ENCODE measurements at regions not wholly inside any gene's neighbourhood (a gene's known extent, or its start where the extent isn't known, plus 50 kb on each side); places are given as distances from the start of the nearest gene placed in this dataset.

DNA sequence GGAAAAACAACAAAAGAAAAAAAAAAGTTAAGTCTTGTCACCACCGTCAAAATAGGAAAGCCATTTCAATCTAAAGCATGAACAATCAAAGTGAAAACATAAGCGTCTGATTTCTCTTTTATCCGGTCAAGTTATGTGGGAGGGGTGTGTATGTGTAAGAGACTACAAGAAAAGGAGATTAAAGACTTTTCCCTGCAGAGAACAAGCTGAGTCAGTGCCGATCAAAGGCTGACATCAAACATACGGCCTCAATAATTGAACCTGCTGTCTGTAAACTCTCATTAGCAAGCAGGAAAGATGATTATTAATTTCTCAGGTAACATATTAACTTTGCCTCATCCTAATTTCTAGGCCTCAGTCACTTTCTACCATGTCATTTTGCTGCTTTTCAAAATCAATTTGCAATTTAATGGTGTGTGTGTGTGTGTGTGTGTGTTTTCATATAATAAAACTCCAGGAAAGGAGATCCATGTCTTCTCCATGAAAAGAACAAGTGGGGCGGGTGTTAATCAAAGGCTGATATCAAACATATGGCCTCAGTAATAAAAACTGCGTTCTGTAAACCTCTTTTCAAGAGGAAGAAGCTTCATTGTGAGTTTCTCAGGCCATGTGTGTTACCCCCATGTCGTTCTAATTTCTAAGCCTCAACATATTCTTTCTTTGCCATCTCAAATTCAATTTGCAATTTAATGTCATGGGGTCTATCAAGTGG lies 649.1 kb upstream of the SORCS1 start:
- Histone ChIP-seq H3K27me3 (ENCODE audit: insufficient read depth, low read length) (no peaks in the 10 kb centered on the region), H2AK5ac (ENCODE audit: insufficient read length, low read length) (no peak overlapping the region), H3K79me2 (ENCODE audit: insufficient read depth, low read length) (no peaks in the 10 kb centered on the region), H3K18ac (ENCODE audit: insufficient read length, low read depth, low read length) (no peak overlapping the region), H3K56ac (ENCODE audit: insufficient read length, low read depth, low read length) (no peak overlapping the region), H3K4me1 (ENCODE audit: insufficient read depth, low read length) (no peaks in the 10 kb centered on the region), H3K27ac (ENCODE audit: insufficient read length, low read depth, low read length) (no peak overlapping the region), H3T11ph (ENCODE audit: low read length) (no peak overlapping the region), H2BK120ac (ENCODE audit: low read depth, low read length, poor library complexity, severe bottlenecking) (no peak overlapping the region), H2BK20ac (ENCODE audit: low read depth, low read length, poor library complexity, severe bottlenecking) (no peak overlapping the region), H3K9ac (ENCODE audit: extremely low read depth, insufficient read length, low read length) (no peak overlapping the region), H2AFZ (ENCODE audit: low read length) (no peak overlapping the region), H3K14ac (ENCODE audit: insufficient read depth, low read length) (no peak overlapping the region), H2BK15ac (ENCODE audit: low read depth, low read length) (no peak overlapping the region), H3K79me1 (ENCODE audit: insufficient read depth, low read depth, low read length, poor library complexity, severe bottlenecking) (no peaks in the 10 kb centered on the region), H3K4me2 (ENCODE audit: insufficient read depth, insufficient read length, low read length) (no peak overlapping the region), H4K8ac (replicated peaks; ENCODE audit: insufficient read length, low read depth, low read length) (no peak overlapping the region), H2BK5ac (ENCODE audit: insufficient read length, low read length) (no peak overlapping the region), H3K23ac (ENCODE audit: insufficient read length, low read depth, low read length) (no peak overlapping the region), H3K9me3 (ENCODE audit: control insufficient read depth, low read depth, low read length) (no peaks in the 10 kb centered on the region), H2BK12ac (ENCODE audit: insufficient read length, low read depth, low read length) (no peak overlapping the region), H4K20me1 (ENCODE audit: control insufficient read depth, insufficient read depth, insufficient read length) (no peaks in the 10 kb centered on the region), H4K5ac (ENCODE audit: insufficient read length, low read depth, low read length) (no peak overlapping the region), H4K91ac (ENCODE audit: insufficient read length, low read depth, low read length) (no peak overlapping the region), H3K23me2 (ENCODE audit: insufficient read length, low read depth, low read length, poor library complexity, severe bottlenecking) (no peaks in the 10 kb centered on the region), H3K4ac (ENCODE audit: low read depth, low read length) (no peak overlapping the region)
- no peaks in the 10 kb centered on the region for H3K36me3 Mint-ChIP-seq (ENCODE audit: insufficient read depth in 1 of 3, low read depth in 3 of 3)
- H3K27ac Mint-ChIP-seq = no peak overlapping the region
- no peaks in the 10 kb centered on the region for H3K9me3 Mint-ChIP-seq
- H3K27me3 Mint-ChIP-seq (ENCODE audit: low read depth) = no peaks in the 10 kb centered on the region
- no peak for DNase-seq
- peaks cover 8 to 12% of the 10 kb centered on the region in 2 experiments for H3K4me1 Mint-ChIP-seq
- no peak overlapping the region for H3K4me3 Mint-ChIP-seq
- TF ChIP-seq, protein P1, sequence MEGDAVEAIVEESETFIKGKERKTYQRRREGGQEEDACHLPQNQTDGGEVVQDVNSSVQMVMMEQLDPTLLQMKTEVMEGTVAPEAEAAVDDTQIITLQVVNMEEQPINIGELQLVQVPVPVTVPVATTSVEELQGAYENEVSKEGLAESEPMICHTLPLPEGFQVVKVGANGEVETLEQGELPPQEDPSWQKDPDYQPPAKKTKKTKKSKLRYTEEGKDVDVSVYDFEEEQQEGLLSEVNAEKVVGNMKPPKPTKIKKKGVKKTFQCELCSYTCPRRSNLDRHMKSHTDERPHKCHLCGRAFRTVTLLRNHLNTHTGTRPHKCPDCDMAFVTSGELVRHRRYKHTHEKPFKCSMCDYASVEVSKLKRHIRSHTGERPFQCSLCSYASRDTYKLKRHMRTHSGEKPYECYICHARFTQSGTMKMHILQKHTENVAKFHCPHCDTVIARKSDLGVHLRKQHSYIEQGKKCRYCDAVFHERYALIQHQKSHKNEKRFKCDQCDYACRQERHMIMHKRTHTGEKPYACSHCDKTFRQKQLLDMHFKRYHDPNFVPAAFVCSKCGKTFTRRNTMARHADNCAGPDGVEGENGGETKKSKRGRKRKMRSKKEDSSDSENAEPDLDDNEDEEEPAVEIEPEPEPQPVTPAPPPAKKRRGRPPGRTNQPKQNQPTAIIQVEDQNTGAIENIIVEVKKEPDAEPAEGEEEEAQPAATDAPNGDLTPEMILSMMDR (conservative IDR thresholded peaks at IDR 0.05) = no peak
- no CpG with 5 or more reads among the region's 8 CpGs for WGBS (ENCODE audit: extremely low coverage, insufficient read length, low lambda C conversion rate)

Data from H9 (cell line).